PC-3 (cell line): ENCODE measurements at regions not wholly inside any gene's neighbourhood (a gene's known extent, or its start where the extent isn't known, plus 50 kb on each side); places are given as distances from the start of the nearest gene placed in this dataset.

ENCODE experiments used
- EZH2 ChIP-seq: fragments of 300-600 bp; sonication (generic); IDR thresholded peaks from one replicate; pipeline ENCODE4 v1.6.1; 2017; ENCODE audit warnings: antibody characterized with exemption, mild to moderate bottlenecking, low read length; ENCODE audit not compliant: unreplicated experiment
- TF ChIP-seq, protein P1 (sequence below): fragments of 300-600 bp; sonication (generic); conservative IDR thresholded peaks from 2 replicates; pipeline ENCODE4 v1.5.1; 2017; ENCODE audit warnings: antibody characterized with exemption, low read depth, mild to moderate bottlenecking, low read length

DNA sequence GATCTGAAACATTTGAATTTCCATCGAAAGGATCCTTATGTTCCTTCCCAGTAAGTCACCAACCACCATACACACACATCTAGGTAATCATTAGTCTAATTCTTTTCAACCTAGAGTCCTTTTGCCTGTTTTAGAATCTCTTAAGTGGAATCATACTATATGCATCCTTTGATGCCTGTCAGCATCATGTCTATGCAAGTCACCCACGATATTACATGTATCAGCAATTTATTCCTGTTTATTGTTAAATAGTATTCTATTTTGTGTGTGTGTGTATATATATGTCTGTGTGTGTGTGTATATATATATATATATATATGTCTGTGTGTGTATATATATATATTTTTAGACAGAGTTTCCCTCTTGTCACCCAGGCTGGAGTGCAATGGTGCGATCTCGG, 78.9 kb upstream of the RPH3AL start:
- TF ChIP-seq, protein P1, sequence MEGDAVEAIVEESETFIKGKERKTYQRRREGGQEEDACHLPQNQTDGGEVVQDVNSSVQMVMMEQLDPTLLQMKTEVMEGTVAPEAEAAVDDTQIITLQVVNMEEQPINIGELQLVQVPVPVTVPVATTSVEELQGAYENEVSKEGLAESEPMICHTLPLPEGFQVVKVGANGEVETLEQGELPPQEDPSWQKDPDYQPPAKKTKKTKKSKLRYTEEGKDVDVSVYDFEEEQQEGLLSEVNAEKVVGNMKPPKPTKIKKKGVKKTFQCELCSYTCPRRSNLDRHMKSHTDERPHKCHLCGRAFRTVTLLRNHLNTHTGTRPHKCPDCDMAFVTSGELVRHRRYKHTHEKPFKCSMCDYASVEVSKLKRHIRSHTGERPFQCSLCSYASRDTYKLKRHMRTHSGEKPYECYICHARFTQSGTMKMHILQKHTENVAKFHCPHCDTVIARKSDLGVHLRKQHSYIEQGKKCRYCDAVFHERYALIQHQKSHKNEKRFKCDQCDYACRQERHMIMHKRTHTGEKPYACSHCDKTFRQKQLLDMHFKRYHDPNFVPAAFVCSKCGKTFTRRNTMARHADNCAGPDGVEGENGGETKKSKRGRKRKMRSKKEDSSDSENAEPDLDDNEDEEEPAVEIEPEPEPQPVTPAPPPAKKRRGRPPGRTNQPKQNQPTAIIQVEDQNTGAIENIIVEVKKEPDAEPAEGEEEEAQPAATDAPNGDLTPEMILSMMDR, result no peak
- TF ChIP-seq EZH2, result no peak
